HepG2 (cell line): ENCODE measurements at regions not wholly inside any gene's neighbourhood (a gene's known extent, or its start where the extent isn't known, plus 50 kb on each side); places are given as distances from the start of the nearest gene placed in this dataset.

Experiments used
- ATAC-seq: fragments of 200-7000 bp; cut with Tn5 transposase; 3 replicates; pipeline ENCODE4 v1.9.1; 2020; ENCODE audit warnings: mild to moderate bottlenecking, moderate library complexity
- BruUV-seq: library from RNA; stranded (reverse); fragments of 400-500 nt; replicated peaks from 2 replicates; lab custom pipeline; 2021; lab: Mats Ljungman, UMichigan
- CTCF ChIA-PET: fragments of 300-600 bp; formaldehyde crosslinking; extraction: SDS; loops from one replicate; lab custom pipeline; 2021; ENCODE audit warnings: low total read pairs, inconsistent platforms, low intra/inter-chr PET ratio; lab: Yijun Ruan, JAX
- POLR2A ChIA-PET: fragments of 350-600 bp; sonication (Branson Sonifier 250); formaldehyde crosslinking; loops from one replicate; lab custom pipeline; 2020; ENCODE audit warnings: antibody characterized with exemption, inconsistent platforms; lab: Yijun Ruan, JAX
- DNase-seq: peaks from one replicate; pipeline ENCODE4 v3.0.0-alpha.2; 2015; ENCODE audit warnings: low spot score
- FAIRE-seq: peaks from 3 replicates; lab custom pipeline; 2011; peaks lifted over from hg19 to GRCh38; lab: Jason Lieb, UNC
- H2AFZ ChIP-seq: one replicate; pipeline ENCODE4 v1.6.1; 2011; ENCODE audit warnings: low read length, inconsistent platforms
- H3K27ac ChIP-seq: fragments of 300-600 bp; 3 replicates; pipeline ENCODE4 v1.8.0; 2011; ENCODE audit warnings: mixed run types, mild to moderate bottlenecking, mixed read lengths, low read length, inconsistent platforms; ENCODE audit not compliant: insufficient read depth; ENCODE audit errors: extremely low read length
- H3K27me3 ChIP-seq, 2 experiments: fragments of 200-600 bp in 1 of 2; 2 replicates in 1 of 2; 3 replicates in 1 of 2; pipeline versions ENCODE4 v1.6.0 to v1.8.0; 2011; ENCODE audit warnings: low read length in 2 of 2, mild to moderate bottlenecking in 2 of 2, moderate library complexity in 2 of 2, inconsistent platforms in 1 of 2; ENCODE audit not compliant: insufficient read depth in 2 of 2, control insufficient read depth in 1 of 2
- H3K36me3 ChIP-seq, 2 experiments: fragments of 200-600 bp in 1 of 2; replicated peaks in 1 of 2; 2 replicates in 1 of 2; 3 replicates in 1 of 2; pipeline versions ENCODE4 v1.5.1 to v1.8.0; 2011; ENCODE audit warnings: low read length in 2 of 2, inconsistent platforms in 1 of 2; ENCODE audit not compliant: insufficient read depth in 2 of 2, control insufficient read depth in 1 of 2
- H3K4me1 ChIP-seq: 2 replicates; pipeline ENCODE4 v1.5.1; 2012; ENCODE audit warnings: low read length, inconsistent platforms; ENCODE audit not compliant: insufficient read depth
- H3K4me2 ChIP-seq: 2 replicates; pipeline ENCODE4 v1.6.0; 2011; ENCODE audit warnings: low read depth, low read length, inconsistent platforms
- H3K4me3 ChIP-seq, 3 experiments: fragments of 200-600 bp in 1 of 3; sonication (generic), shearing (Covaris generic) in 1 of 3; replicated peaks in 1 of 3; 2 replicates each; pipeline ENCODE4 v1.5.1; 2011 to 2016; ENCODE audit warnings: low read length in 3 of 3, inconsistent platforms in 2 of 3, low read depth in 2 of 3, mild to moderate bottlenecking in 2 of 3, control low read depth in 1 of 3, mixed read lengths in 1 of 3; ENCODE audit not compliant: insufficient read depth in 1 of 3
- H3K79me2 ChIP-seq: one replicate; pipeline ENCODE4 v1.6.1; 2011; ENCODE audit warnings: low read length, inconsistent platforms; ENCODE audit not compliant: insufficient read depth
- H3K9ac ChIP-seq: 2 replicates; pipeline ENCODE4 v1.6.0; 2011; ENCODE audit warnings: mild to moderate bottlenecking, low read depth, low read length, inconsistent platforms; ENCODE audit not compliant: insufficient read depth
- H3K9me3 ChIP-seq: 2 replicates; pipeline ENCODE4 v1.5.1; 2012; ENCODE audit warnings: mild to moderate bottlenecking, low read length
- H4K20me1 ChIP-seq: 2 replicates; pipeline ENCODE4 v1.6.0; 2011; ENCODE audit warnings: inconsistent platforms, mild to moderate bottlenecking, low read length, moderate library complexity; ENCODE audit not compliant: insufficient read depth
- NCOA2 ChIP-seq: sonication (generic); formaldehyde crosslinking; IDR thresholded peaks from 2 replicates; pipeline ENCODE4 v1.8.0; 2022; ENCODE audit warnings: inconsistent platforms
- PCBP2 ChIP-seq: fragments of 200-400 bp; formaldehyde crosslinking; optimal IDR thresholded peaks from 2 replicates; pipeline ENCODE3; 2018; ENCODE audit warnings: low read length, low read depth; ENCODE audit not compliant: poor library complexity, severe bottlenecking
- TBP ChIP-seq: sonication (generic); formaldehyde crosslinking; IDR thresholded peaks from 2 replicates; pipeline ENCODE4 v1.5.0; 2020; ENCODE audit warnings: missing genetic modification reagents
- U2AF1 ChIP-seq: fragments of 200-400 bp; formaldehyde crosslinking; optimal IDR thresholded peaks from 2 replicates; pipeline ENCODE3; 2017; ENCODE audit warnings: mild to moderate bottlenecking, low read depth, low read length
- ZBTB21 ChIP-seq: sonication (generic); formaldehyde crosslinking; IDR thresholded peaks from 2 replicates; pipeline ENCODE4 v1.4.0; 2020; ENCODE audit warnings: missing genetic modification reagents
- ZNF10 ChIP-seq: sonication (generic); formaldehyde crosslinking; IDR thresholded peaks from 2 replicates; pipeline ENCODE4 v1.4.0; 2020; ENCODE audit warnings: mild to moderate bottlenecking, low read depth, missing genetic modification reagents, borderline replicate concordance
- ZNF138 ChIP-seq: sonication (generic); formaldehyde crosslinking; IDR thresholded peaks from 2 replicates; pipeline ENCODE4 v1.5.0; 2020; ENCODE audit warnings: mild to moderate bottlenecking, low read depth, missing genetic modification reagents
- ZNF776 ChIP-seq: sonication (generic); formaldehyde crosslinking; IDR thresholded peaks from 2 replicates; pipeline ENCODE4 v1.4.0; 2020; ENCODE audit warnings: mild to moderate bottlenecking, missing genetic modification reagents
- ZZZ3 ChIP-seq: sonication (generic); formaldehyde crosslinking; IDR thresholded peaks from 2 replicates; pipeline ENCODE4 v1.4.0; 2020; ENCODE audit warnings: missing genetic modification reagents, mild to moderate bottlenecking, borderline replicate concordance
- WGBS: methylation state at CpG from one replicate; pipeline ENCODE4 v1.1.6; 2017; ENCODE audit warnings: low lambda C conversion rate; 5-methylcytosine and 5-hydroxymethylcytosine counted together
- in situ Hi-C: cut with HindIII; loops from 2 replicates; pipeline ENCODE4 v1.10.0; 2017; ENCODE audit warnings: low pct_unique_long_range_greater_than_20kb; ENCODE audit not compliant: extremely low pct_ligation_motif_present
- intact Hi-C: fragments of 100-400 bp; cut with micrococcal nuclease; formaldehyde crosslinking; loops from one replicate; pipeline ENCODE4 v1.10.0; 2022; ENCODE audit not compliant: unreplicated experiment
- TF ChIP-seq, protein P1 (sequence below): sonication (generic); formaldehyde crosslinking; IDR thresholded peaks from 2 replicates; pipeline ENCODE4 v1.4.0; 2020; ENCODE audit warnings: missing genetic modification reagents; ENCODE audit errors: not compliant biosample characterization

GRCh38 chr1:208631506-208631905 lies 387.3 kb upstream of the PLXNA2 start (continued):
- TF ChIP-seq ZZZ3 (CRISPR knock-in tag), result no peak
- no peak for TF ChIP-seq TBP (CRISPR knock-in tag)
- no peak for TF ChIP-seq ZNF776 (CRISPR knock-in tag)
- TF ChIP-seq U2AF1, result no peak
- no peak for TF ChIP-seq PCBP2
- TF ChIP-seq NCOA2 (CRISPR knock-in tag), result no peak
- TF ChIP-seq, protein P1, sequence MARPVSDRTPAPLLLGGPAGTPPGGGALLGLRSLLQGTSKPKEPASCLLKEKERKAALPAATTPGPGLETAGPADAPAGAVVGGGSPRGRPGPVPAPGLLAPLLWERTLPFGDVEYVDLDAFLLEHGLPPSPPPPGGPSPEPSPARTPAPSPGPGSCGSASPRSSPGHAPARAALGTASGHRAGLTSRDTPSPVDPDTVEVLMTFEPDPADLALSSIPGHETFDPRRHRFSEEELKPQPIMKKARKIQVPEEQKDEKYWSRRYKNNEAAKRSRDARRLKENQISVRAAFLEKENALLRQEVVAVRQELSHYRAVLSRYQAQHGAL (CRISPR knock-in tag), result no peak
- no peak for TF ChIP-seq ZNF138 (CRISPR knock-in tag)
- TF ChIP-seq, all 625 proteins: peak for 0

- Histone ChIP-seq H3K4me2 (no peak overlapping the region), H3K36me3 (no peaks in the 10 kb centered on the region), H4K20me1 (no peaks in the 10 kb centered on the region), H3K27me3 (no peaks in the 10 kb centered on the region), H3K27ac (no peak overlapping the region), H3K9ac (no peak overlapping the region), H2AFZ (no peak overlapping the region), H3K79me2 (no peaks in the 10 kb centered on the region), H3K4me3 (no peak overlapping the region), H3K9me3 (no peaks in the 10 kb centered on the region), H3K4me1 (no peaks in the 10 kb centered on the region)
- DNase-seq, result no peak
- no peak for ATAC-seq
- ChIA-PET POLR2A (no interaction called here), CTCF (no interaction called here)
- TF ChIP-seq ZBTB21 (no peak), ZNF10 (CRISPR knock-in tag) (no peak)
- no peak for FAIRE-seq
- BruUV-seq, result no TSS peak
- 4% methylated on average over 5 of the region's 5 CpGs for WGBS
- in situ Hi-C loops (loop anchor here (25.0 kb wide), 1 partner anchor 622 kb away; no protein-coding TSS in a partner anchor), intact Hi-C loops (no loop called here)
These were observed 390.4 kb upstream of the PLXNA2 start for GRCh38 chr1:208634346-208635140.
